NCI-H2081 treated with DMSO at 0.1 percent for 48 hours (cell line): ENCODE measurements at regions not wholly inside any gene's neighbourhood (a gene's known extent, or its start where the extent isn't known, plus 50 kb on each side); places are given as distances from the start of the nearest gene placed in this dataset.

Source experiments
- DNase-seq: peaks from one replicate; lab custom pipeline; 2025; lab: John Stamatoyannopoulos, UW

DNA sequence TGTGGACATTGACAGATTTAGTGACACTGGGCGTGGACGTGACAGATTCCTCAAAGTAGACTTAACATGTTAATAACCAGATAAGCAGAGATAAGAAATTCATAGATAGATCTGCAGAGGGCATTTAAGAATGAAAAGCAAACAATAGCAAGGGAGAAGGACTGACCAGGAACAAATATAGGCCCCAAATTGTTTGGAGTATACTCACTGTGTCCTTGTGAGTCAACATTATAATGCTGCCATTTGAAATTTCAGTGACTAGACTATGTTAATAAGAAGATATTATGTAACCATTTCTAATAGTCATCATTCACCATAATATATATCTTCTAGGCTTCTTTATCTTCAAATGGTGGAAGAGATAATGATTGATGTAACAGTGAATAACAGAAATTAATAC is 78.1 kb upstream of the SLC38A11 start:
- DNase-seq: no peak

DNA sequence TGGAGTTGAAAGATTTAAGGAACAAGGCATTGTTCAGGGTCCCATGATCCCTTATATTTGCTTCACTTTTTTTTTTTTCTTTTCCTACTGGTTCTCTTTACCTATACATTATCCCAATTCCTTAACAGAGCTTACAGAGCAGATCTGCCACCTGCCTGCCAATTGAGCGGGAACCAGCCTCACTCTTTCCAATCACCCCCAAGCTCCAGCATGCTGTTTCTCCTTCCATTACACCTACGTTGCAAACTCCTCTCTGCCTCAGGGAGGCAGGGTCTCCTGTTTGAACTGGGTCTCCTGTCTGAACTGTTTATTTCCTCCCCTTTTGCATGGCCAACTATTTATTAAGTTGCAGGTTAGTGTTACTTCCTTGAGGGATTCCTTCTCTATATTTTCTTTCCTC is 77.2 kb upstream of the SLC38A11 start:
- DNase-seq: no peak

DNA sequence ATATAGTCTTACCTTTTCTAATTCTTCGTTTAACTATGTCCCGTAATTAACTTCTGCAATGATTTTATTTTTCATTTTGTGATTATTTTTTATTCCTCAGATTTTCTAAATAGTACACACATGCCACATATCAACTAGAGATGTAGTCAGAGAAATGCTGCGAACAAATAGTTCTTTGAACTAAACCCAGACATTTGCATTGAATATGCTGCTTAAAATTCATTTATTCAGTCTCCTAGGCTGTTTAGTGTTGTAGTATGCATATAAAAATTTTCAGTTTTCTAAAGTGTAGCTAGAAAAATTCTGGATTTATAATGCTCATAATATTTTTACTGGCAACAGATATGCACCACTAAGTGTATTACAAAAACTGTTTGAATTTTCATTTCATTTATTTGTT is 68.9 kb upstream of the SLC38A11 start:
- DNase-seq: no peak

DNA sequence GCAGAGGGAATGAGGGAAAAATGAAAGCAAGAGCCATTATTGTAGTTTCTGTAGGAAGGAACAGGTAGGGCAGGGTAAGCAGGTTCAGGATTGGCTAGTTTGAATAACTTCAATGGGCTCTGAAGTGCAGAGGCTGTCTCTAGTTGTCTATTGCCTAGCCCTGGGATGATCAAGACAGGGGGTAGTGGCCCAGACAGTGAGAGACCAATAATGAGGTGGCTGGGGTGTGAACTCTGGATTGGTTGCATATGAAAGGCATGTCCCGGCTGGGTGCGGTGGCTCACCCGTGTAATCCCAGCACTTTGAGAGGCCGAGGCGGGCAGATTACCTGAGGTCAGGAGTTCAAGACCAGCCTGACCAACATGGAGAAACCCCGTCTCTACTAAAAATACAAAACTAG is 67.5 kb upstream of the SLC38A11 start:
- no peak for DNase-seq

DNA sequence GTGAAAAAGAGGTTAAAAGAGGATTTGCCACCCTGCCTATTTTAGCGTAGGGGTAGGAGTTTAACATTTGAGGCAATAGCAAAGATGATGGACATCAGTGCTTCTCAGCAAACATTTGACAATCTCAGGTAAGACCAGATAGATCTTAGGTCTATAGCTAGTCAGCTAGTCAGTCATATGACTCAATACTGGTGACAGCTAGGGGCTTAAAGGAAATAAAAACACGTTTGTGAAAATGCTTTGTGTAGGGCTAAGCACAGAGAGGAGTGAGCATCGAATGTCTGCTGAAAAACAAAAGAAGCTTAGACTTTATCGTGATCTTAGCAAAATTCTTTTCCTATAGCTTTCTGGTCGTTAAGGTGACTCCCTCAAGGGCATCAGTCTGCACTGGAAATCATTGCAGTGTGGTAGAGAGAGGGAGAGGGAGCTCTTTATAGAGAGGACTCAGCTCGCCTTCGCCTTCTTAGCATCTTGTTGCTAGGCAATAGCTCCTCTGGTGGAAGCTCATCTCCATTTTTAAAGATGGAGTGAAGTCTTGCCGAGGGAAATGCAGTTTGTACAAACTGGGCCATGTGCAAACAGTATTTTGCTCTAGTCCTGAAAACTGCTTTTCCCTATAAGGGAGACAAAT is 62.8 kb upstream of the SLC38A11 start:
- no peak for DNase-seq

DNA sequence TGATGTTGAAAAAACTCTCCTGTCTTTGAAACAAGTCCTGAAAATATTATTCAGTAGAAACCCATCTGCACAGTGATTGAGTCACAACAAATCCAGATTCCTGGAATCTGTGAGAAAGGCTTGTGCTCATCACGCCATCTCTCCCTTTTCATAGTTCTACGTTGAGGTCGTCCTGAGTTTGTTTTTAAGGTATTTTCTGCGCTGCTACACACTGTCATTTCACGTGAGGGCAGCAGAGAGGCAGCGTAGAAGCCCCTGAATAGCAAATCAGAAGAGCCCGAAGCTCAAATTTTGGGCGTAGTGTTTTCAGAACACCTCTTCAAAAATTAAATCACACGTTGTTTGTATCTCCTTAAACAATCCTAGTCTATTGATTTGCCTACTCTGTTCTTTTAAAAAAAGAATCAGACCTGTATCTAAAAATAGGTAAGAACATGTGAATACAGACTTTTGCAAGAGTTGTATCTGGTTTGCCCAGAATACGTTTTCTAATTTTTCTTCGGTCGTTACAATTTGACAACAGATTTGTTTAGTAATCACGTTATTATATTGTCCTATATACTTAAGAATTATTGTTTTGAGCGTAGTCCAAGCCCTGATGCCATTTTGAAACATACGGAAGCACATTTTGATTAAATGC is 61.6 kb upstream of the SLC38A11 start:
- DNase-seq: peak; percentile 79

DNA sequence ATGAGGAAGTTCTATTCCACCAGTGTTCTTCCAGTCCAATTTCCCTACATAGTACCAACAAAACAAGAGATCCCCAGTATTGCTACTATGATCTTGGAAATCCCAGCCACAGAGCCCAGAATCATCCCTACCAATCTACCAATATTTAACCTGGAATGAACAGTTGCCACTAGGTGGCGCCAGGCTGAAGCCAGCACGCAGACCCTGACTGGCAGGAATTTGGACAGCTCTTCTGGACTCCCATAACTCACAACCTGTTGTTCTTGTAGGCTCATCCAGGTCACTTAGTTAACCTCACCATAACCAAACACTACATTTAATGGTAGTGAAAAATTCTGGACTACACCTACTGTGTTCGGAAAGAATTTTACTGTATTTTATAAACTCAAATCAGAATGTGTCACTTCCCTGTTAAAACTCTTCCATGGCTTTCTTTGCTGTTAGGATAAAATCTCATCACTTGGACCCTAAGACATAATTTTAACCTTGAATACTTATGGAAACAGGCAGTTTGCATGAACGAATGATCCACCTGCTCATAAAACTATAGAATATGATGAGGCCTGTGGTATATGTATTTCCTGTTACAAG is 59.8 kb upstream of the SLC38A11 start:
- DNase-seq: peak; percentile 31

DNA sequence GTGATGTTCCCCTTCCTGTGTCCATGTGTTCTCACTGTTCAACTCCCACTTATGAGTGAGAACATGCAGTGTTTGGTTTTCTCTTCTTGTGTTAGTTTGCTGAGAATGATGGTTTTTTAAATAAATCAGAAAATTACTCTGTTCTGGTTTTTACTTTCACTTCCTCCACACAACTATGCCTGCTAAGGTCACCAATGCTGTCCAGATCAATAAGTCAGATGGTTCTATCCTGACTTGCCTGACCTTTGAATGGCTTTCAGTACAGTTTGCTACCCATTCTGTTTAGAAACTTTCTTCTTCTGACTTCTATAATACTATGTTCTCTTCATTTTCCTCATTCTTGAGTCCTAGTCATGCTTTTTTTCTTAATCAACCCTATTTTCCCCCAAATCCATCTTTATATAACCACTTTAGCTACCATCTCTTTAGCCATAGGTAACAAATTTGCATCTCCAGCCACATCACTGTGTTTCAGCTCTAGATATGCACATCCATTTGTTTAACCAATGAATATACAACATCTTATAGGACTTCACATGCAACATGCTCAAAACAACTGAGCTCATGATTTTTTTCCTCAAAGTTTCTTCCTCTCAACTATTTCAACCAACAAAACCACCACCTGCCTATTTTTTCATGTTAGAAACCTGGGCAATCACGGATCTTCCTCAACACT is 58.8 kb upstream of the SLC38A11 start:
- DNase-seq: no peak

DNA sequence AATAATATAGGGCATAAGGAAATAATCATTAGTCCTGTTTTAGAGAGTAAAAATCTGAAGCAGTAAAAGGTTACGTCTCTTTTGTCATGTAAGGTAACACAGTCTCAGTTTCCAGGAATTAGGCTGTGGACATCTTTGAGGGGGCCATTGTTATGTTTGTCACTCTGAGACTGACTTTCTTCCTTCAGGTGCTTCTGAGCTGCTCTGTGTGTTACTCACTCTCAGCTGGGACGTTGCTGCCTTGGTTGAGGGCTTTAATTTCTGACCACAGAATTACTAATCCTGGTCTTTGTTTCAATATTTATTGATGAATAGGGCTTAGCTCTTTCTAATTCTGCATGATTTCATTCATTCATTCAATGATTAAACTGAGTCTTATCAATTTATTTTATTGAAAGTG is 55.9 kb upstream of the SLC38A11 start:
- no peak for DNase-seq

DNA sequence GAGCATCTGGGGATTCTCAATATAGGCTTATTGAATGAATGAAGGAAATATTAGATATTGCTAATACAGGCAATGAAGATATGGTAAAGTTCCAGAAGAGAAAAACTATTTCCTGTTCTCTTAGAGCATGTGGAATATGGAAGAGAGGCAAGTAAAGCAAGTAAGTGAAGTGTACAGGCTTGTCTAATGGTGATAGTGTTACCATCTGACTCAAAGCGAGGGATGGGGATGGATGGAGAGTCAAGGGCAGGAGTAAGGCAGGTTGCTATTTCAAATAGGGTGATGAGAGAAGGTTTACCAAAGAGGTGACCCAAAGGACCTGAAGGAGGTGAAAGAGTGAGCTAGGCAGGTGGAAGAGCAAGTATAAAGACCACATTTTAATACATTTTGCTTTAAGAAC is 55.2 kb upstream of the SLC38A11 start:
- DNase-seq: no peak

DNA sequence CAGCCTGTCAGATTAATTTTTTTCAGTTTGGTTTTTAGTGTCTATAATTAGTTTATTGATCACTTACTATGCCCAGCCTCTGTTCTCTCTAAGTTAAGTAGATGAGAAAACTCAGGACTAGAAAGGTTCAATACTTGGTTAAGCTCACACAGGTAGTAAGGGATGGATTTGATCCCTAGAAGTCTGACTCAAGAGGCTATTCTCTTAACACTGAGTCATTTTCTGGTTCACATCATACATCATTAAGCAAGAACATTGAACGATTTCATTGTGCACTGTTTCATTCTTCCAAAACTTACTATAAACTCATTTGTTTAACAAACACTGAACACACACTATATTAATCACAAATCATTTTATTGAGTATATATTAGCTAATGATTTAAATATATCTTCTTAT is 54.1 kb upstream of the SLC38A11 start:
- no peak for DNase-seq

DNA sequence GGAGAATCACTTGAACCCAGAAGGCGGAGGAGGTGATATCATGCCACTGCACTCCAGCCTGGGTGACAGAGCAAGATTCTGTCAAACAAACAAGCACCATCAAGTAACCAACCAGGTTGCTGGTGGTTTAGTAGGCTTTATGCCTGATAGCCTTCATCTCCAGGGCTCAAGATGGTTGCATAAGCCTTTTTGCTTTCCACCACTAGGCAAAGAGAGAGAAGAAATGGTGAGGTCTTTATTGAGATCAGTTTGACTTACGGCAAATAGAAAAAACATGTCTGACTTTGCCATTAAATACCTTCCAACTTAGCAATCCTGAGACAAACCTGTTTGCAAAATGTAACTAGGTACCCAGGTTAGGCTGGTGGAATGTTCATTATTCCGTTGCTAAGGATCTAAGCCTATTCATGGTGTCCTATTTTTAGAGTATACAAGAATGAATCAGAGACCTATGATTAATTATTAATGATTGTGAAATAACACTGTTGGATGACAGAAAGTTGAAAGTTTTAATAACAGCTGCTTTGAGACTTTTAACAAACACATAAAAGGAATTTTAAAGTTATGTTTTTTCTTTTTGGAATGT is 53.5 kb upstream of the SLC38A11 start:
- no peak for DNase-seq

DNA sequence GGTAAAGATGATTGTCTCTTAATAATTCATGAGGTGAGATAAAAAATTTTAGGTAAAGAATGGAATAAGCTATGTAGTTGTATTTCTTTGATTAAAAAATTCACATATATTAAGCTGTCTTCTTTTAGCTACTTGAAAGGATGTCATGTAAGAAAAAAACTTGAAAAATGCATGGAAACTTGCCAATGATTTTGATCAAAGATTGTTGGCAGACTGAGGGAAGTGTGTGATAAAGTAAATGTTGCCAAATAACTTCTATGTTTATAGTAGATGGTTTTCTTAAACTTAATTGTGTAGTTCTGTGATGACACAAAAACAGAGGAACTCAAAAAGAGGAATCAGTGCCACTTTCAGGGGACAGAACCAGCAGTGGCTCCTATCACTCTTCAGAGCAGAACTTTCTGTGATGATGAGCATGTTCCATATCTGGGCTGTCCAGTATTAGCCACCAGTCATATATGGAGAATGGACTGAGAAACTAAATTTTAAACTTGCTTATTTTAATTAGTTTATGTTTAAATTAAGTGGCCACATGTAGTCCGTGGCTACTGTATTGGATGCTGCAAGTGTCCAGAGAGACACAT is 51.9 kb upstream of the SLC38A11 start:
- DNase-seq: no peak
